IPS DF 4.7 (cell line): ENCODE measurements at regions not wholly inside any gene's neighbourhood (a gene's known extent, or its start where the extent isn't known, plus 50 kb on each side); places are given as distances from the start of the nearest gene placed in this dataset.

Source experiments
- DNase-seq: peaks from one replicate; pipeline ENCODE4 v3.0.0-alpha.2; 2013; ENCODE audit warnings: low spot score; ENCODE audit errors: extremely low read depth

- no peak for DNase-seq
Observed at GRCh38 chr5:4188704-4189103, 593.1 kb downstream of the IRX1 start.

- DNase-seq, result no peak
Observed at GRCh38 chr5:4189317-4189716, 593.7 kb downstream of the IRX1 start.

- no peak for DNase-seq
Observed at GRCh38 chr5:4191041-4191440, 595.4 kb downstream of the IRX1 start.

GRCh38 chr5:4191703-4192102 is 596.1 kb downstream of the IRX1 start:
- DNase-seq, result no peak

GRCh38 chr5:4192111-4192510 is 596.5 kb downstream of the IRX1 start:
- DNase-seq, result no peak

GRCh38 chr5:4196744-4197143 is 601.1 kb downstream of the IRX1 start:
- DNase-seq, result no peak

GRCh38 chr5:4197151-4197550 is 601.5 kb downstream of the IRX1 start:
- DNase-seq, result no peak

GRCh38 chr5:4198461-4198860 is 602.8 kb downstream of the IRX1 start:
- DNase-seq, result no peak

- DNase-seq, result no peak
Observed at GRCh38 chr5:4199049-4199841, 603.6 kb downstream of the IRX1 start.

GRCh38 chr5:4203146-4203545 is 607.5 kb downstream of the IRX1 start:
- DNase-seq, result no peak

GRCh38 chr5:4204276-4205141 is 608.9 kb downstream of the IRX1 start:
- no peak for DNase-seq

GRCh38 chr5:4205398-4205797 is 609.8 kb downstream of the IRX1 start:
- DNase-seq, result no peak

GRCh38 chr5:4206127-4206526 is 610.5 kb downstream of the IRX1 start:
- DNase-seq, result no peak

- no peak for DNase-seq
Observed at GRCh38 chr5:4207486-4207885, 611.9 kb downstream of the IRX1 start.

GRCh38 chr5:4208537-4208936 is 612.9 kb downstream of the IRX1 start:
- DNase-seq, result no peak

- no peak for DNase-seq
Observed at GRCh38 chr5:4208996-4209395, 613.4 kb downstream of the IRX1 start.

- no peak for DNase-seq
Observed at GRCh38 chr5:4212071-4212739, 616.6 kb downstream of the IRX1 start.

- DNase-seq, result no peak
Observed at GRCh38 chr5:4212981-4213819, 617.6 kb downstream of the IRX1 start.

- no peak for DNase-seq
Observed at GRCh38 chr5:4215143-4215542, 619.5 kb downstream of the IRX1 start.

- DNase-seq, result no peak
Observed at GRCh38 chr5:4216142-4216541, 620.5 kb downstream of the IRX1 start.

- no peak for DNase-seq
Observed at GRCh38 chr5:4220016-4220415, 624.4 kb downstream of the IRX1 start.
